Liver (tissue), 8 donors: ENCODE measurements at regions not wholly inside any gene's neighbourhood (a gene's known extent, or its start where the extent isn't known, plus 50 kb on each side); places are given as distances from the start of the nearest gene placed in this dataset.

Source experiments
- DNase-seq: peaks from one replicate; pipeline ENCODE4 v3.0.0-alpha.2; 2017; ENCODE audit warnings: low spot score
- H3K27ac ChIP-seq, 2 donors: one replicate each; pipeline ENCODE4 v1.7.0; 2013; ENCODE audit warnings: inconsistent platforms in 2 of 2, low read length in 2 of 2, control low read depth in 1 of 2, low read depth in 1 of 2, mild to moderate bottlenecking in 1 of 2
- H3K27me3 ChIP-seq, 4 donors: one replicate each; pipeline versions ENCODE4 v1.6.1 to v1.7.0; 2013; ENCODE audit warnings: low read length in 3 of 4, inconsistent platforms in 1 of 4, mild to moderate bottlenecking in 1 of 4, moderate library complexity in 1 of 4; ENCODE audit not compliant: control insufficient read depth in 4 of 4, insufficient read depth in 4 of 4
- H3K36me3 ChIP-seq, 4 donors: one replicate each; pipeline versions ENCODE4 v1.6.1 to v1.7.0; 2013; ENCODE audit warnings: low read length in 3 of 4, mild to moderate bottlenecking in 3 of 4, low read depth in 1 of 4, moderate library complexity in 1 of 4; ENCODE audit not compliant: control insufficient read depth in 4 of 4, insufficient read depth in 3 of 4
- H3K4me1 ChIP-seq, 4 donors: one replicate each; pipeline versions ENCODE4 v1.6.1 to v1.7.0; 2013; ENCODE audit warnings: low read length in 3 of 4, mild to moderate bottlenecking in 3 of 4, moderate library complexity in 1 of 4; ENCODE audit not compliant: control insufficient read depth in 4 of 4, insufficient read depth in 4 of 4
- H3K4me3 ChIP-seq, 3 donors: one replicate each; pipeline versions ENCODE4 v1.6.1 to v1.7.0; 2013; ENCODE audit warnings: low read length in 3 of 3, control low read depth in 1 of 3, low read depth in 1 of 3, mild to moderate bottlenecking in 1 of 3
- H3K9ac ChIP-seq, 2 donors: one replicate each; pipeline ENCODE4 v1.7.0; 2013; ENCODE audit warnings: low read length in 2 of 2, mild to moderate bottlenecking in 2 of 2, moderate library complexity in 2 of 2, control low read depth in 1 of 2, low read depth in 1 of 2
- H3K9me3 ChIP-seq, 4 donors: one replicate each; pipeline versions ENCODE4 v1.6.1 to v1.7.0; 2013; ENCODE audit warnings: low read length in 3 of 4; ENCODE audit not compliant: control insufficient read depth in 4 of 4
- EGR1 ChIP-seq, 2 donors: IDR thresholded peaks; 2 replicates each; pipeline ENCODE4 v1.6.1; 2016 to 2018; ENCODE audit warnings: antibody characterized with exemption in 2 of 2, low read depth in 2 of 2
- FOXA1 ChIP-seq: IDR thresholded peaks from 2 replicates; pipeline ENCODE4 v1.6.1; 2016; ENCODE audit warnings: antibody characterized with exemption
- FOXA2 ChIP-seq: IDR thresholded peaks from 2 replicates; pipeline ENCODE4 v1.6.1; 2016; ENCODE audit warnings: antibody characterized with exemption
- GABPA ChIP-seq, 2 donors: IDR thresholded peaks in 1 of 2; conservative IDR thresholded peaks in 1 of 2; 2 replicates each; pipeline ENCODE4 v1.6.1; 2016; ENCODE audit warnings: antibody characterized with exemption in 2 of 2, mild to moderate bottlenecking in 1 of 2, moderate library complexity in 1 of 2
- HNF4A ChIP-seq, 2 donors: conservative IDR thresholded peaks; 2 replicates each; pipeline ENCODE4 v1.6.1; 2016; ENCODE audit warnings: antibody characterized with exemption in 2 of 2, mild to moderate bottlenecking in 2 of 2
- HNF4G ChIP-seq: IDR thresholded peaks from 2 replicates; pipeline ENCODE4 v1.6.1; 2016; ENCODE audit warnings: antibody characterized with exemption
- NR2F2 ChIP-seq: IDR thresholded peaks from 2 replicates; pipeline ENCODE4 v1.6.1; 2016; ENCODE audit warnings: antibody characterized with exemption
- RXRA ChIP-seq, 2 donors: IDR thresholded peaks; 2 replicates each; pipeline ENCODE4 v1.6.1; 2017 to 2018; ENCODE audit warnings: antibody characterized with exemption in 2 of 2, mild to moderate bottlenecking in 1 of 2
- TAF1 ChIP-seq: conservative IDR thresholded peaks from 2 replicates; pipeline ENCODE4 v1.6.1; 2016; ENCODE audit warnings: antibody characterized with exemption, mild to moderate bottlenecking
- YY1 ChIP-seq: IDR thresholded peaks from 2 replicates; pipeline ENCODE4 v1.6.1; 2016; ENCODE audit warnings: antibody characterized with exemption, mild to moderate bottlenecking
- WGBS: extraction: QIAGEN DNeasy Blood & Tissue Kit; methylation state at CpG from one replicate; pipeline ENCODE4 v1.1.7; 2013; 5-methylcytosine and 5-hydroxymethylcytosine counted together
- TF ChIP-seq, protein P1 (sequence below): IDR thresholded peaks from 2 replicates; pipeline ENCODE4 v1.6.1; 2016; ENCODE audit warnings: antibody characterized with exemption, mild to moderate bottlenecking
- TF ChIP-seq, protein P2 (sequence below): IDR thresholded peaks from 2 replicates; pipeline ENCODE4 v1.6.1; 2016; ENCODE audit warnings: antibody characterized with exemption
- TF ChIP-seq, protein P3 (sequence below): IDR thresholded peaks from 2 replicates; pipeline ENCODE4 v1.6.1; 2016; ENCODE audit warnings: antibody characterized with exemption
- TF ChIP-seq, protein P4 (sequence below): fragments of 150-350 bp; IDR thresholded peaks from 2 replicates; pipeline ENCODE4 v1.5.1; 2017; ENCODE audit warnings: improper control_type of control experiment, low read depth, low read length; ENCODE audit not compliant: missing input control
- TF ChIP-seq, protein P5 (sequence below): IDR thresholded peaks from 2 replicates; pipeline ENCODE4 v1.6.1; 2016; ENCODE audit warnings: antibody characterized with exemption
- donor health status: healthy.
- donor health status: healthy.
- donor health status: healthy.
- donor health status: healthy.
- donor health status: healthy.

DNA sequence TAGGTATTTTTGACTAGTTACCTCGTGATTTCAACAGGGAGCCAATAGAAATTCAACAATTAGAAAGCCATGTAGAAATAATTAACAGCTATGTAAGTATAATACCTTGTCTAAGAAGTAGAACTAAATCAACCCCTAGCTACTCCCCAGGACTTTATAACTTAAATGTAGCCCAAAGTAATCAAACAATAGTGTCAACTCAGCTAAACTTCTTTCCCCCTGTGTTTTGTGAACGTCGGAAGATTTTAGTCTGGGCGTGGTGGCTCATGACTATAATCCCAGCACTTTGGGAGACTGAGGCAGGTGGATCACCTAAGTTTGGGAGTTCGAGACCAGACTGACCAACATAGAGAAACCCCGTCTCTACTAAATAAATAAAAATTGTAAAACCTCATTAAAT, 579.9 kb upstream of the NCAM2 start:
- peaks cover 0 to 2% (median 0%) of the 10 kb centered on the region in 4 donors for H3K9me3 ChIP-seq
- H3K9ac ChIP-seq = no peak overlapping the region
- H3K4me3 ChIP-seq = no peak overlapping the region
- no peak for DNase-seq
- TF ChIP-seq, protein P1, sequence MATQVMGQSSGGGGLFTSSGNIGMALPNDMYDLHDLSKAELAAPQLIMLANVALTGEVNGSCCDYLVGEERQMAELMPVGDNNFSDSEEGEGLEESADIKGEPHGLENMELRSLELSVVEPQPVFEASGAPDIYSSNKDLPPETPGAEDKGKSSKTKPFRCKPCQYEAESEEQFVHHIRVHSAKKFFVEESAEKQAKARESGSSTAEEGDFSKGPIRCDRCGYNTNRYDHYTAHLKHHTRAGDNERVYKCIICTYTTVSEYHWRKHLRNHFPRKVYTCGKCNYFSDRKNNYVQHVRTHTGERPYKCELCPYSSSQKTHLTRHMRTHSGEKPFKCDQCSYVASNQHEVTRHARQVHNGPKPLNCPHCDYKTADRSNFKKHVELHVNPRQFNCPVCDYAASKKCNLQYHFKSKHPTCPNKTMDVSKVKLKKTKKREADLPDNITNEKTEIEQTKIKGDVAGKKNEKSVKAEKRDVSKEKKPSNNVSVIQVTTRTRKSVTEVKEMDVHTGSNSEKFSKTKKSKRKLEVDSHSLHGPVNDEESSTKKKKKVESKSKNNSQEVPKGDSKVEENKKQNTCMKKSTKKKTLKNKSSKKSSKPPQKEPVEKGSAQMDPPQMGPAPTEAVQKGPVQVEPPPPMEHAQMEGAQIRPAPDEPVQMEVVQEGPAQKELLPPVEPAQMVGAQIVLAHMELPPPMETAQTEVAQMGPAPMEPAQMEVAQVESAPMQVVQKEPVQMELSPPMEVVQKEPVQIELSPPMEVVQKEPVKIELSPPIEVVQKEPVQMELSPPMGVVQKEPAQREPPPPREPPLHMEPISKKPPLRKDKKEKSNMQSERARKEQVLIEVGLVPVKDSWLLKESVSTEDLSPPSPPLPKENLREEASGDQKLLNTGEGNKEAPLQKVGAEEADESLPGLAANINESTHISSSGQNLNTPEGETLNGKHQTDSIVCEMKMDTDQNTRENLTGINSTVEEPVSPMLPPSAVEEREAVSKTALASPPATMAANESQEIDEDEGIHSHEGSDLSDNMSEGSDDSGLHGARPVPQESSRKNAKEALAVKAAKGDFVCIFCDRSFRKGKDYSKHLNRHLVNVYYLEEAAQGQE = no peak
- TF ChIP-seq FOXA1 (no peak), GABPA (IDR thresholded peaks at IDR 0.05 in 1 of 2, conservative IDR thresholded peaks at IDR 0.05 in 1 of 2) (no peak), TAF1 (no peak), EGR1 (IDR thresholded peaks at IDR 0.05; ENCODE audit: low read depth in 2 of 2) (no peak), FOXA2 (no peak)
- TF ChIP-seq, protein P2, sequence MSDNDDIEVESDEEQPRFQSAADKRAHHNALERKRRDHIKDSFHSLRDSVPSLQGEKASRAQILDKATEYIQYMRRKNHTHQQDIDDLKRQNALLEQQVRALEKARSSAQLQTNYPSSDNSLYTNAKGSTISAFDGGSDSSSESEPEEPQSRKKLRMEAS = no peak
- TF ChIP-seq, protein P3, sequence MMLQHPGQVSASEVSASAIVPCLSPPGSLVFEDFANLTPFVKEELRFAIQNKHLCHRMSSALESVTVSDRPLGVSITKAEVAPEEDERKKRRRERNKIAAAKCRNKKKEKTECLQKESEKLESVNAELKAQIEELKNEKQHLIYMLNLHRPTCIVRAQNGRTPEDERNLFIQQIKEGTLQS = no peak
- no peaks in the 10 kb centered on the region for H3K4me1 ChIP-seq
- WGBS = 76% methylated on average over 6 of the region's 6 CpGs
- H3K27ac ChIP-seq = no peak overlapping the region
- no peaks in the 10 kb centered on the region for H3K36me3 ChIP-seq
- H3K27me3 ChIP-seq = peaks cover 0 to 3% (median 1%) of the 10 kb centered on the region in 4 donors

DNA sequence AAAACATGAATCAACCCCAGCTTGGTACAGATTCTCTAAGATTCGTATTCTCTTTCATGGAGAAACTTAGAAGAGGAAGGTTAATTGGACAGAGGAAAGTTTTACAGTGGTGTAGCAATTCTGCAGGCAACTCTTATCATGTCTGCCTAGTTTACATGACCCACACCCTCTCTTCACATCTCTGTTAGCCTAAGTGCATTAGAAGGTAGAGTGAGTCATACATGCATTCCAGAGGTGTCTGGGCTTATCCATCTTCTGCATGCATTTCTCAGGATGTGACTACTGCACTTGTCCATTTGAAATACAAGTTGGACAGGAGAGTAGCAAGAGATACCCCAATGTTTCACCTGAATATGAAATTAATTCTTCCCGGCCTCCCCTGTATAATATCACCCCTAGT, 578.4 kb upstream of the NCAM2 start:
- no peak overlapping the region for H3K27ac ChIP-seq
- no peak for TF ChIP-seq YY1
- H3K4me1 ChIP-seq = no peaks in the 10 kb centered on the region
- no peaks in the 10 kb centered on the region for H3K36me3 ChIP-seq
- 58% methylated on average over 2 of the region's 2 CpGs for WGBS
- peaks cover 0 to 2% (median 0%) of the 10 kb centered on the region in 4 donors for H3K9me3 ChIP-seq
- peaks cover 0 to 3% (median 1%) of the 10 kb centered on the region in 4 donors for H3K27me3 ChIP-seq
- H3K9ac ChIP-seq = no peak overlapping the region
- no peak overlapping the region for H3K4me3 ChIP-seq
- DNase-seq = no peak

DNA sequence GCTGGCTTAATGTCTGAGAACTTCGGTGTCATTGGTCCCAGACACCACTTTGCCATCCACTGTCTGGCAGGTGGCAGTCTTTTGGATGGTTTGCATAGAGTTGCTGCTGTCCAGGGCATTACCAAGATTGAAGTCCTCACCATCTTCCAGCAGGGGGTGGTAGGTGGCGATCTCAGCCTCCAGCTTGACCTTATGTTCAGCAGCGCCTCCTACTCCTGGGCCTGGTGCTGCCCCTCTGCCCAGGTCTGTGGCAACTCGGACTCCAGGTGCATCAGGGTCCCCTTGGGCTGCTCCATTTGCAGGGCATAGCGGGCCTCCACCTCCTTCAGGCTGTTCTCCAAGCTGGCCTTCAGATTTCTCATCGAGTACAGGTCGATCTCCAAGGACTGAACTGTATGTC, 573.3 kb upstream of the NCAM2 start:
- no peak overlapping the region for H3K27ac ChIP-seq
- H3K9ac ChIP-seq = no peak overlapping the region
- TF ChIP-seq TAF1 = no peak
- TF ChIP-seq FOXA2 = no peak
- TF ChIP-seq, protein P1 = no peak
- TF ChIP-seq NR2F2 = no peak
- TF ChIP-seq HNF4A (conservative IDR thresholded peaks at IDR 0.05) = no peak
- TF ChIP-seq HNF4G = no peak
- TF ChIP-seq YY1 = no peak
- TF ChIP-seq, protein P2 = no peak
- no peak for TF ChIP-seq EGR1 (IDR thresholded peaks at IDR 0.05; ENCODE audit: low read depth in 2 of 2)
- TF ChIP-seq, protein P4, sequence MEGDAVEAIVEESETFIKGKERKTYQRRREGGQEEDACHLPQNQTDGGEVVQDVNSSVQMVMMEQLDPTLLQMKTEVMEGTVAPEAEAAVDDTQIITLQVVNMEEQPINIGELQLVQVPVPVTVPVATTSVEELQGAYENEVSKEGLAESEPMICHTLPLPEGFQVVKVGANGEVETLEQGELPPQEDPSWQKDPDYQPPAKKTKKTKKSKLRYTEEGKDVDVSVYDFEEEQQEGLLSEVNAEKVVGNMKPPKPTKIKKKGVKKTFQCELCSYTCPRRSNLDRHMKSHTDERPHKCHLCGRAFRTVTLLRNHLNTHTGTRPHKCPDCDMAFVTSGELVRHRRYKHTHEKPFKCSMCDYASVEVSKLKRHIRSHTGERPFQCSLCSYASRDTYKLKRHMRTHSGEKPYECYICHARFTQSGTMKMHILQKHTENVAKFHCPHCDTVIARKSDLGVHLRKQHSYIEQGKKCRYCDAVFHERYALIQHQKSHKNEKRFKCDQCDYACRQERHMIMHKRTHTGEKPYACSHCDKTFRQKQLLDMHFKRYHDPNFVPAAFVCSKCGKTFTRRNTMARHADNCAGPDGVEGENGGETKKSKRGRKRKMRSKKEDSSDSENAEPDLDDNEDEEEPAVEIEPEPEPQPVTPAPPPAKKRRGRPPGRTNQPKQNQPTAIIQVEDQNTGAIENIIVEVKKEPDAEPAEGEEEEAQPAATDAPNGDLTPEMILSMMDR = no peak
- TF ChIP-seq, protein P3 = no peak
- no peak for TF ChIP-seq GABPA (IDR thresholded peaks at IDR 0.05 in 1 of 2, conservative IDR thresholded peaks at IDR 0.05 in 1 of 2)
- TF ChIP-seq, protein P5, sequence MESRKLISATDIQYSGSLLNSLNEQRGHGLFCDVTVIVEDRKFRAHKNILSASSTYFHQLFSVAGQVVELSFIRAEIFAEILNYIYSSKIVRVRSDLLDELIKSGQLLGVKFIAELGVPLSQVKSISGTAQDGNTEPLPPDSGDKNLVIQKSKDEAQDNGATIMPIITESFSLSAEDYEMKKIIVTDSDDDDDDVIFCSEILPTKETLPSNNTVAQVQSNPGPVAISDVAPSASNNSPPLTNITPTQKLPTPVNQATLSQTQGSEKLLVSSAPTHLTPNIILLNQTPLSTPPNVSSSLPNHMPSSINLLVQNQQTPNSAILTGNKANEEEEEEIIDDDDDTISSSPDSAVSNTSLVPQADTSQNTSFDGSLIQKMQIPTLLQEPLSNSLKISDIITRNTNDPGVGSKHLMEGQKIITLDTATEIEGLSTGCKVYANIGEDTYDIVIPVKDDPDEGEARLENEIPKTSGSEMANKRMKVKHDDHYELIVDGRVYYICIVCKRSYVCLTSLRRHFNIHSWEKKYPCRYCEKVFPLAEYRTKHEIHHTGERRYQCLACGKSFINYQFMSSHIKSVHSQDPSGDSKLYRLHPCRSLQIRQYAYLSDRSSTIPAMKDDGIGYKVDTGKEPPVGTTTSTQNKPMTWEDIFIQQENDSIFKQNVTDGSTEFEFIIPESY = no peak
- TF ChIP-seq RXRA (IDR thresholded peaks at IDR 0.05) = no peak
- 70% methylated on average over 7 of the region's 7 CpGs for WGBS
- no peaks in the 10 kb centered on the region for H3K4me1 ChIP-seq
- DNase-seq = no peak
- H3K4me3 ChIP-seq = no peak overlapping the region
- H3K27me3 ChIP-seq = peaks cover 0 to 2% (median 0%) of the 10 kb centered on the region in 4 donors
- no peaks in the 10 kb centered on the region for H3K36me3 ChIP-seq
- peaks cover 0 to 2% (median 0%) of the 10 kb centered on the region in 4 donors for H3K9me3 ChIP-seq
